ENCODE measurements at regions not wholly inside any gene's neighbourhood (a gene's known extent, or its start where the extent isn't known, plus 50 kb on each side); places are given as distances from the start of the nearest gene placed in this dataset.

GRCh38 chr16:63512910-63513309 is 1476.7 kb upstream of the CDH8 start:
- Histone ChIP-seq H3K4me3 (no peak overlapping the region), H3K27ac (no peak overlapping the region), H3K27me3 (no peaks in the 10 kb centered on the region), H3K4me1 (no peaks in the 10 kb centered on the region), H3K9me3 (no peaks in the 10 kb centered on the region), H3K36me3 (no peaks in the 10 kb centered on the region)
- no peak for TF ChIP-seq CTCF (IDR thresholded peaks at IDR 0.05)
- intact Hi-C loops (cut with DNase I; ENCODE audit: low total_unique reads), result no loop called here
- DNase-seq, result no peak

- H3K27me3 ChIP-seq, result no peaks in the 10 kb centered on the region
- no peak overlapping the region for H3K27ac ChIP-seq
- H3K36me3 ChIP-seq, result no peaks in the 10 kb centered on the region
- no peak for DNase-seq
- H3K9me3 ChIP-seq, result no peaks in the 10 kb centered on the region
- intact Hi-C loops (cut with DNase I; ENCODE audit: low total_unique reads), result no loop called here
- no peaks in the 10 kb centered on the region for H3K4me1 ChIP-seq
- no peak overlapping the region for H3K4me3 ChIP-seq
- no peak for TF ChIP-seq CTCF (IDR thresholded peaks at IDR 0.05)
Observed at GRCh38 chr16:63497408-63497807, 1461.2 kb upstream of the CDH8 start.

- intact Hi-C loops (cut with DNase I; ENCODE audit: low total_unique reads), result no loop called here
- H3K9me3 ChIP-seq, result no peaks in the 10 kb centered on the region
- no peak for TF ChIP-seq CTCF (IDR thresholded peaks at IDR 0.05)
Observed at GRCh38 chr16:63496282-63496681, 1460.0 kb upstream of the CDH8 start.

GRCh38 chr16:63488955-63489354 is 1452.7 kb upstream of the CDH8 start:
- Histone ChIP-seq H3K4me1 (no peaks in the 10 kb centered on the region), H3K9me3 (no peaks in the 10 kb centered on the region), H3K36me3 (no peaks in the 10 kb centered on the region), H3K4me3 (no peak overlapping the region), H3K27me3 (no peaks in the 10 kb centered on the region), H3K27ac (no peak overlapping the region)
- intact Hi-C loops (cut with DNase I; ENCODE audit: low total_unique reads), result no loop called here
- DNase-seq, result no peak
- no peak for TF ChIP-seq CTCF (IDR thresholded peaks at IDR 0.05)

More at GRCh38 chr16:63496282-63496681, 1460.0 kb upstream of the CDH8 start:
- no peak for DNase-seq
- no peaks in the 10 kb centered on the region for H3K4me1 ChIP-seq
- H3K36me3 ChIP-seq, result no peaks in the 10 kb centered on the region
- H3K4me3 ChIP-seq, result no peak overlapping the region
- H3K27ac ChIP-seq, result no peak overlapping the region
- H3K27me3 ChIP-seq, result no peaks in the 10 kb centered on the region

GRCh38 chr16:63481060-63481459 is 1444.8 kb upstream of the CDH8 start:
- no peak overlapping the region for H3K27ac ChIP-seq
- no peak overlapping the region for H3K4me3 ChIP-seq
- no peaks in the 10 kb centered on the region for H3K9me3 ChIP-seq
- H3K36me3 ChIP-seq, result no peaks in the 10 kb centered on the region
- H3K27me3 ChIP-seq, result no peaks in the 10 kb centered on the region
- H3K4me1 ChIP-seq, result no peaks in the 10 kb centered on the region
- DNase-seq, result no peak
- TF ChIP-seq CTCF (IDR thresholded peaks at IDR 0.05), result no peak
- intact Hi-C loops (cut with DNase I; ENCODE audit: low total_unique reads), result no loop called here

GRCh38 chr16:63473725-63474124 is 1437.5 kb upstream of the CDH8 start:
- H3K4me1 ChIP-seq, result no peaks in the 10 kb centered on the region
- H3K27ac ChIP-seq, result no peak overlapping the region
- DNase-seq, result no peak
- no peaks in the 10 kb centered on the region for H3K36me3 ChIP-seq
- H3K27me3 ChIP-seq, result no peaks in the 10 kb centered on the region
- no peak for TF ChIP-seq CTCF (IDR thresholded peaks at IDR 0.05)
- no peaks in the 10 kb centered on the region for H3K9me3 ChIP-seq
- intact Hi-C loops (cut with DNase I; ENCODE audit: low total_unique reads), result no loop called here
- no peak overlapping the region for H3K4me3 ChIP-seq

Measured in tibial artery (tissue), 4 donors.